ENCODE measurements at regions not wholly inside any gene's neighbourhood (a gene's known extent, or its start where the extent isn't known, plus 50 kb on each side); places are given as distances from the start of the nearest gene placed in this dataset.

- no peak overlapping the region for H3K27ac ChIP-seq (ENCODE audit: low read depth in 1 of 2, low read length in 2 of 2)
- peak overlapping the region; percentile 1 for H3K27ac Mint-ChIP-seq
- peak in 5 of 14 experiments; percentile 1 to 78 (median 54) for DNase-seq
- no peaks in the 10 kb centered on the region for H3K36me3 ChIP-seq (ENCODE audit: insufficient read depth, low read length)
- POLR2A ChIA-PET, result no interaction called here
- H3K4me1 ChIP-seq (ENCODE audit: insufficient read depth, low read length), result peaks cover 12% of the 10 kb centered on the region
- TF ChIP-seq CTCF (IDR thresholded peaks at IDR 0.05), result no peak
- no peaks in the 10 kb centered on the region for H3K36me3 Mint-ChIP-seq (ENCODE audit: low read depth)
- no peak overlapping the region for H3K4me3 ChIP-seq (ENCODE audit: low read length)
- no peaks in the 10 kb centered on the region for H3K9me3 ChIP-seq (ENCODE audit: control insufficient read depth in 1 of 2, insufficient read depth in 1 of 2, low read length in 2 of 2)
- CTCF ChIA-PET, result no interaction called here
- H3K4me1 Mint-ChIP-seq (ENCODE audit: low read depth), result peaks cover 35% of the 10 kb centered on the region
- H3K27me3 Mint-ChIP-seq, result peaks cover 52% of the 10 kb centered on the region
- intact Hi-C loops (cut with DNase I, micrococcal nuclease), result no loop called here
- peaks cover 7 to 12% of the 10 kb centered on the region in 2 experiments for H3K27me3 ChIP-seq (ENCODE audit: control insufficient read depth in 1 of 2, insufficient read depth in 2 of 2, low read length in 2 of 2)
- H3K4me3 Mint-ChIP-seq, result peak overlapping the region; percentile 71
- ATAC-seq (ENCODE audit: poor library complexity), result peak; percentile 94
- H3K9me3 Mint-ChIP-seq, result no peaks in the 10 kb centered on the region
Observed at GRCh38 chr7:96837593-96837992, 127.9 kb upstream of the SEM1 start.

DNA sequence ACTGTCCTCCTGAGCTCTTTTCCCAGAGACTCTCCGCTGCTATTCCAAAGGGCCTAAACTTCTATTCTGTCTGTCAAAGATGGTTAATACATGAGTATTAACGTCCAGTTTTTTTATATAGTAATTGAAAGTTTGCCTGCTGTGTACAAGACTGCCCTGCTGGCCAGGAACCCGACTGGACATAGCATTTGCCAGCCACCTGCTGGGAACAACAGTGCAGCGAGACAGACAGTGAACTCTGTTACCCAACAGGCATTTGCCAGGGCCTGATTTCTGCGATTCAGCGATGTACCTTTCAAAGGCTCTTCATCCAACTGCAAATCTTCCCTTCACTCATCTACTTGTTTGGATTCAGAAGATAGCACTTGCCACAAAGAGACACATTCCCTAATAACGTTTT, 128.8 kb upstream of the SEM1 start:
- DNase-seq (no peak), ATAC-seq (ENCODE audit: poor library complexity) (no peak)
- intact Hi-C loops (cut with DNase I, micrococcal nuclease), result no loop called here
- Histone ChIP-seq H3K9me3 (ENCODE audit: control insufficient read depth in 1 of 2, insufficient read depth in 1 of 2, low read length in 2 of 2) (no peaks in the 10 kb centered on the region), H3K27me3 (ENCODE audit: control insufficient read depth in 1 of 2, insufficient read depth in 2 of 2, low read length in 2 of 2) (peaks cover 7 to 14% of the 10 kb centered on the region in 2 experiments), H3K36me3 (ENCODE audit: insufficient read depth, low read length) (no peaks in the 10 kb centered on the region), H3K27ac (ENCODE audit: low read depth in 1 of 2, low read length in 2 of 2) (no peak overlapping the region), H3K4me1 (ENCODE audit: insufficient read depth, low read length) (peaks cover 12% of the 10 kb centered on the region), H3K4me3 (ENCODE audit: low read length) (no peak overlapping the region)
- Mint-ChIP-seq H3K4me3 (no peak overlapping the region), H3K27ac (no peak overlapping the region), H3K36me3 (ENCODE audit: low read depth) (no peaks in the 10 kb centered on the region), H3K9me3 (no peaks in the 10 kb centered on the region), H3K27me3 (peaks cover 61% of the 10 kb centered on the region), H3K4me1 (ENCODE audit: low read depth) (peaks cover 35% of the 10 kb centered on the region)
- CTCF ChIA-PET, result no interaction called here
- POLR2A ChIA-PET, result no interaction called here
- no peak for TF ChIP-seq CTCF (IDR thresholded peaks at IDR 0.05)

DNA sequence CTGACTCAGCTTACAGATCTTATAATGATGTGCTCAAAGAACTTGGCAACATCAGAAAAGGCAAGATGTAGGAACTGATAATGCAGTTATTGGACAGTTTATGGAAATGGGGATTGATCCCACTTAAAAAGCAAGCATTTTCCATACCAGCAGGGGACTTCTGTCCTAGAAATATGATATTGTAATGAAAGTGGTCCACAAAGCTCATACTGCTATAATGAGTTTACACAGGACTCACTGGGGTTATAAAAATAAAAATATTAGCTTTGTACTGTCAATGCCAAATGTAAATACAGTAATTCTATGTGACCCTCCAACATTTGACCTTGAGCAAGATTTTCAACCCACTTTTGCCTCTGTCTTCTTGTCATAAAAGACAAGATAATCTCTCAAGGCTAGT, 145.5 kb upstream of the SEM1 start:
- H3K9me3 ChIP-seq (ENCODE audit: control insufficient read depth in 1 of 2, insufficient read depth in 1 of 2, low read length in 2 of 2), result no peaks in the 10 kb centered on the region
- no peak overlapping the region for H3K4me3 ChIP-seq (ENCODE audit: low read length)
- CTCF ChIA-PET, result no interaction called here
- peaks cover 19% of the 10 kb centered on the region for H3K27me3 Mint-ChIP-seq
- no peak for TF ChIP-seq CTCF (IDR thresholded peaks at IDR 0.05)
- H3K27ac ChIP-seq (ENCODE audit: low read depth in 1 of 2, low read length in 2 of 2), result no peak overlapping the region
- H3K4me1 Mint-ChIP-seq (ENCODE audit: low read depth), result no peaks in the 10 kb centered on the region
- DNase-seq (no peak), ATAC-seq (ENCODE audit: poor library complexity) (no peak)
- peaks cover 3 to 5% of the 10 kb centered on the region in 2 experiments for H3K27me3 ChIP-seq (ENCODE audit: control insufficient read depth in 1 of 2, insufficient read depth in 2 of 2, low read length in 2 of 2)
- no peaks in the 10 kb centered on the region for H3K4me1 ChIP-seq (ENCODE audit: insufficient read depth, low read length)
- no peaks in the 10 kb centered on the region for H3K9me3 Mint-ChIP-seq
- H3K36me3 Mint-ChIP-seq (ENCODE audit: low read depth), result no peaks in the 10 kb centered on the region
- H3K4me3 Mint-ChIP-seq, result no peak overlapping the region
- POLR2A ChIA-PET, result interaction anchor here (0.7 kb wide), 1 partner anchor 9 kb away, joined by 3 read pairs; no protein-coding TSS in a partner anchor
- H3K36me3 ChIP-seq (ENCODE audit: insufficient read depth, low read length), result no peaks in the 10 kb centered on the region
- intact Hi-C loops (cut with DNase I, micrococcal nuclease), result no loop called here
- no peak overlapping the region for H3K27ac Mint-ChIP-seq
